A549 (cell line): ENCODE measurements at regions not wholly inside any gene's neighbourhood (a gene's known extent, or its start where the extent isn't known, plus 50 kb on each side); places are given as distances from the start of the nearest gene placed in this dataset.

Experiments used
- ATAC-seq, 2 experiments: fragments of 200-7000 bp in 1 of 2; fragments of >200 bp in 1 of 2; cut with Nextera tagmentation in 1 of 2; cut with Tn5 transposase in 1 of 2; 3 replicates each; pipeline versions ENCODE4 v1.8.0 to v1.9.1; 2018 to 2020; ENCODE audit warnings: mild to moderate bottlenecking in 1 of 2, moderate library complexity in 1 of 2
- CTCF ChIA-PET: fragments of 300-600 bp; sonication (Branson Sonifier 250); formaldehyde crosslinking; extraction: SDS; loops from one replicate; lab custom pipeline; 2021; ENCODE audit warnings: antibody characterized with exemption, inconsistent platforms; lab: Yijun Ruan, JAX
- POLR2A ChIA-PET: fragments of 350-600 bp; formaldehyde crosslinking; extraction: SDS; loops from one replicate; lab custom pipeline; 2021; ENCODE audit warnings: antibody characterized with exemption, inconsistent platforms; lab: Yijun Ruan, JAX
- DNase-seq, 2 experiments: peaks; one replicate each; pipeline versions ENCODE4 v3.0.0 to v3.0.0-alpha.2; 2011 to 2016; ENCODE audit warnings: low read depth in 1 of 2, low spot score in 1 of 2
- FAIRE-seq: peaks from 2 replicates; lab custom pipeline; 2011; peaks lifted over from hg19 to GRCh38; lab: Jason Lieb, UNC
- H3K27ac ChIP-seq, 2 experiments: fragments of >200 bp; sonication (Bioruptor Twin); formaldehyde crosslinking; 3 replicates each; pipeline ENCODE4 v1.5.1; 2016 to 2017
- H3K4me1 ChIP-seq: fragments of >200 bp; sonication (Bioruptor Twin); formaldehyde crosslinking; 3 replicates; pipeline ENCODE4 v1.6.1; 2016
- H3K4me2 ChIP-seq: fragments of >200 bp; sonication (Bioruptor Twin); formaldehyde crosslinking; 3 replicates; pipeline ENCODE4 v1.6.1; 2016
- H3K4me3 ChIP-seq: fragments of >200 bp; sonication (Bioruptor Twin); formaldehyde crosslinking; 3 replicates; pipeline ENCODE4 v1.5.1; 2016
- H3K9me3 ChIP-seq: fragments of >200 bp; sonication (Bioruptor Twin); formaldehyde crosslinking; 3 replicates; pipeline ENCODE4 v1.6.1; 2016
- ATOH8 ChIP-seq: fragments of 250-450 bp; sonication (Bioruptor Pico); IDR thresholded peaks from 2 replicates; pipeline ENCODE4 v1.5.0; 2020; ENCODE audit warnings: low read depth, mild to moderate bottlenecking, moderate library complexity
- CBX2 ChIP-seq: fragments of 200-600 bp; sonication (generic); IDR thresholded peaks from 2 replicates; pipeline ENCODE4 v1.6.1; 2016; ENCODE audit warnings: low read depth, mild to moderate bottlenecking, borderline replicate concordance
- CBX8 ChIP-seq: fragments of 200-600 bp; sonication (generic); IDR thresholded peaks from 2 replicates; pipeline ENCODE4 v1.6.1; 2016
- CHD4 ChIP-seq: fragments of 200-600 bp; sonication (generic); IDR thresholded peaks from 2 replicates; pipeline ENCODE4 v1.6.1; 2016; ENCODE audit warnings: antibody characterized with exemption, mild to moderate bottlenecking, borderline replicate concordance
- E2F6 ChIP-seq: IDR thresholded peaks from 2 replicates; pipeline ENCODE4 v1.6.1; 2012; ENCODE audit warnings: low read depth, borderline replicate concordance
- EHMT2 ChIP-seq: fragments of 200-600 bp; sonication (generic); IDR thresholded peaks from 2 replicates; pipeline ENCODE4 v1.6.1; 2016; ENCODE audit warnings: antibody characterized with exemption, low read depth, mild to moderate bottlenecking, moderate library complexity
- ESRRA ChIP-seq: fragments of 150-350 bp; IDR thresholded peaks from 2 replicates; pipeline ENCODE4 v1.6.1; 2014; ENCODE audit warnings: mild to moderate bottlenecking, low read length, borderline replicate concordance
- FOSB ChIP-seq: fragments of 250-450 bp; sonication (Bioruptor Pico); IDR thresholded peaks from 2 replicates; pipeline ENCODE4 v1.5.0; 2020; ENCODE audit warnings: mild to moderate bottlenecking, moderate library complexity
- FOXS1 ChIP-seq: fragments of 250-450 bp; sonication (Bioruptor Pico); IDR thresholded peaks from 2 replicates; pipeline ENCODE4 v1.5.0; 2020; ENCODE audit warnings: mild to moderate bottlenecking, moderate library complexity
- HOXB13 ChIP-seq: fragments of 250-450 bp; sonication (Bioruptor Pico); IDR thresholded peaks from 2 replicates; pipeline ENCODE4 v1.5.0; 2020; ENCODE audit warnings: low read depth, mild to moderate bottlenecking, moderate library complexity
- KDM1A ChIP-seq: fragments of 200-600 bp; sonication (generic); IDR thresholded peaks from 2 replicates; pipeline ENCODE4 v1.6.1; 2016; ENCODE audit warnings: low read depth, mild to moderate bottlenecking
- KDM5A ChIP-seq: fragments of 200-600 bp; sonication (generic); IDR thresholded peaks from 2 replicates; pipeline ENCODE4 v1.6.1; 2016; ENCODE audit warnings: antibody characterized with exemption, mild to moderate bottlenecking
- MAFK ChIP-seq: fragments of 450-650 bp; IDR thresholded peaks from 2 replicates; pipeline ENCODE4 v1.6.1; 2014; ENCODE audit not compliant: partially characterized antibody
- MYC ChIP-seq: IDR thresholded peaks from 2 replicates; pipeline ENCODE4 v1.6.1; 2012; ENCODE audit warnings: mild to moderate bottlenecking, inconsistent platforms, low read length, improper control_type of control experiment, borderline replicate concordance
- NFE2L2 ChIP-seq: fragments of 150-350 bp; conservative IDR thresholded peaks from 2 replicates; pipeline ENCODE4 v1.6.1; 2014; ENCODE audit warnings: low read length
- PHF8 ChIP-seq: fragments of 200-600 bp; sonication (generic); IDR thresholded peaks from 2 replicates; pipeline ENCODE4 v1.6.1; 2016; ENCODE audit warnings: low read depth, mild to moderate bottlenecking, antibody characterized with exemption, moderate library complexity, borderline replicate concordance
- POLR2A ChIP-seq: IDR thresholded peaks from 2 replicates; pipeline ENCODE4 v1.6.1; 2012; ENCODE audit warnings: mild to moderate bottlenecking, low read length
- RAD21 ChIP-seq, 2 experiments: fragments of >200 bp in 1 of 2; sonication (Bioruptor Twin) in 1 of 2; formaldehyde crosslinking in 1 of 2; IDR thresholded peaks in 1 of 2; conservative IDR thresholded peaks in 1 of 2; 2 replicates in 1 of 2; 3 replicates in 1 of 2; pipeline ENCODE4 v1.6.1; 2012 to 2018; ENCODE audit warnings: inconsistent platforms in 1 of 2
- RCOR1 ChIP-seq: fragments of 150-350 bp; IDR thresholded peaks from 2 replicates; pipeline ENCODE4 v1.6.1; 2014; ENCODE audit warnings: antibody characterized with exemption, low read length, low read depth
- RNF2 ChIP-seq: fragments of 200-600 bp; sonication (generic); IDR thresholded peaks from 2 replicates; pipeline ENCODE4 v1.6.1; 2016; ENCODE audit warnings: low read depth, mild to moderate bottlenecking, antibody characterized with exemption, moderate library complexity, borderline replicate concordance
- SREBF2 ChIP-seq: fragments of 450-650 bp; IDR thresholded peaks from 2 replicates; pipeline ENCODE4 v1.6.1; 2014; ENCODE audit warnings: mild to moderate bottlenecking, moderate library complexity
- TP53 ChIP-seq: fragments of 250-450 bp; sonication (Bioruptor Pico); IDR thresholded peaks from 2 replicates; pipeline ENCODE4 v1.5.0; 2021; ENCODE audit warnings: mild to moderate bottlenecking, moderate library complexity
- USF2 ChIP-seq: fragments of 450-650 bp; IDR thresholded peaks from 2 replicates; pipeline ENCODE4 v1.6.1; 2014; ENCODE audit warnings: antibody characterized with exemption
- ZC3H11A ChIP-seq: fragments of 450-650 bp; IDR thresholded peaks from 2 replicates; pipeline ENCODE4 v1.6.1; 2014; ENCODE audit warnings: antibody characterized with exemption, mild to moderate bottlenecking
- ZFP36 ChIP-seq: fragments of 450-650 bp; IDR thresholded peaks from 2 replicates; pipeline ENCODE4 v1.6.1; 2014; ENCODE audit warnings: borderline replicate concordance; ENCODE audit not compliant: partially characterized antibody
- ZNF302 ChIP-seq: fragments of 250-450 bp; sonication (Bioruptor Pico); IDR thresholded peaks from 2 replicates; pipeline ENCODE4 v1.9.0; 2021; ENCODE audit warnings: inconsistent platforms, mild to moderate bottlenecking, moderate library complexity
- WGBS: methylation state at CpG from one replicate; pipeline ENCODE4 v1.1.6; 2017; ENCODE audit errors: missing lambda C conversion rate; 5-methylcytosine and 5-hydroxymethylcytosine counted together
- TF ChIP-seq, protein P1 (sequence below): fragments of >200 bp; sonication (Bioruptor Twin); formaldehyde crosslinking; IDR thresholded peaks from 2 replicates; pipeline ENCODE4 v1.6.1; 2016
- TF ChIP-seq, protein P2 (sequence below): fragments of 250-450 bp; sonication (Bioruptor Pico); IDR thresholded peaks from 2 replicates; pipeline ENCODE4 v1.5.0; 2021; ENCODE audit warnings: mild to moderate bottlenecking, moderate library complexity, borderline replicate concordance
- TF ChIP-seq, protein P3 (sequence below): IDR thresholded peaks from 2 replicates; pipeline ENCODE4 v1.6.1; 2012
- TF ChIP-seq, protein P4 (sequence below): fragments of 150-350 bp; IDR thresholded peaks from 2 replicates; pipeline ENCODE4 v1.6.1; 2014; ENCODE audit warnings: low read depth, mild to moderate bottlenecking, low read length

DNA sequence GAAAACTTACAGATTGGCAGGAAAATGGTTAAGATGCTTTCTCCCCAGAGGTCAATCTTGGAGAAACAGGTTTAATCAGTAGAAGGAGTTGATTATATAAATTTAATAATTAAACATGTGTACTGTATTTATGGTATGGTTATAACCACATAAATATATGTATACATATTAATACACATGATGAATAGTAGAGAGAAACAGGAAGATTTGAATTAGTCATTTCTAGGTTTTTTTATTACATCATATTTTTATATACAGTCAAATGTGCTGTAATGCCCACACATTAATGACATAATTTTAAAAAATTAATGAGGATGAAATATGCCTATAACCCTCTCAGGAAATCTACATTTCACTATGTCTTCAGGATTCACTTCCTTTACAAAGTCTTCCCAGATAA, 229.7 kb downstream of the IKZF2 start (continued):
- no peak for TF ChIP-seq KDM5A

DNA sequence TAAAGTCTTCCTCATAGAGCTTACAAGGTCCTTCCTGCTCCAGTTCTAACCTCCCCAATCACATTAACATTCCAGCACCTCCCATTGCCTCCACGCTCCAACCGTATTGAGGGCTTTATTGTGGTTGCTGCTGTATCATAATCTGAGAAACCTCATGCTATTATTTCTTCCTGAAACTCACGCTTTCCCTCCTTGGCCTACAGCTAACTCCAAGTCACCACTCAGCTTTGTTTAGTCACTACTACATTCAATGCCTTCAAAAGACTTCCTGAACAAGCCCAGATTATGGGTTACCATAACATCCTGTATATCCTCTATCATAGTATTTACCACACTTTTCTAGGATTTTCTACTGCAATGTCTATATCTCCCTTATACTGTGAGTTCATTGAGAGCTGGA, 230.4 kb downstream of the IKZF2 start:
- TF ChIP-seq E2F6 (no peak), FOXS1 (no peak), ESRRA (no peak), ZFP36 (no peak), PHF8 (no peak), TP53 (CRISPR knock-in tag) (no peak), CHD4 (no peak), EHMT2 (no peak), MYC (no peak), RNF2 (no peak), POLR2A (no peak), CBX2 (no peak), HOXB13 (no peak), KDM5A (no peak), RCOR1 (no peak), ZC3H11A (no peak), ATOH8 (CRISPR knock-in tag) (no peak), MAFK (no peak)
- TF ChIP-seq, protein P1, sequence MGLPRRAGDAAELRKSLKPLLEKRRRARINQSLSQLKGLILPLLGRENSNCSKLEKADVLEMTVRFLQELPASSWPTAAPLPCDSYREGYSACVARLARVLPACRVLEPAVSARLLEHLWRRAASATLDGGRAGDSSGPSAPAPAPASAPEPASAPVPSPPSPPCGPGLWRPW, result no peak
- TF ChIP-seq, all 56 proteins: peak for 0
- no peak for FAIRE-seq
- ChIA-PET CTCF (no interaction called here), POLR2A (interaction anchor here (0.6 kb wide), 1 partner anchor 19 kb away, joined by 3 read pairs; no protein-coding TSS in a partner anchor)
- Histone ChIP-seq H3K4me1 (no peaks in the 10 kb centered on the region), H3K4me2 (no peak overlapping the region), H3K4me3 (no peak overlapping the region), H3K9me3 (no peaks in the 10 kb centered on the region), H3K27ac (no peak overlapping the region)
- ATAC-seq, result no peak
- WGBS, result 86% methylated on average over 3 of the region's 3 CpGs
- no peak for DNase-seq

GRCh38 chr2:212919238-212919637, 232.2 kb downstream of the IKZF2 start:
- Histone ChIP-seq H3K27ac (no peak overlapping the region), H3K4me2 (no peak overlapping the region), H3K4me3 (no peak overlapping the region), H3K4me1 (0 out of 3 replicates have a peak, but pooled peaks cover 8% of the 10 kb centered on the region), H3K9me3 (no peaks in the 10 kb centered on the region)
- ChIA-PET CTCF (no interaction called here), POLR2A (no interaction called here)
- DNase-seq (no peak), ATAC-seq (no peak), FAIRE-seq (no peak)
- WGBS, result 31% methylated on average over 2 of the region's 2 CpGs
- TF ChIP-seq TP53 (CRISPR knock-in tag) (no peak), MYC (no peak), CBX8 (no peak), KDM1A (no peak), RAD21 (conservative IDR thresholded peaks at IDR 0.05 in 1 of 2, IDR thresholded peaks at IDR 0.05 in 1 of 2) (no peak), ATOH8 (CRISPR knock-in tag) (no peak), FOSB (no peak), PHF8 (no peak), USF2 (no peak), NFE2L2 (no peak), SREBF2 (no peak), ZNF302 (no peak), EHMT2 (no peak)
- TF ChIP-seq, protein P2, sequence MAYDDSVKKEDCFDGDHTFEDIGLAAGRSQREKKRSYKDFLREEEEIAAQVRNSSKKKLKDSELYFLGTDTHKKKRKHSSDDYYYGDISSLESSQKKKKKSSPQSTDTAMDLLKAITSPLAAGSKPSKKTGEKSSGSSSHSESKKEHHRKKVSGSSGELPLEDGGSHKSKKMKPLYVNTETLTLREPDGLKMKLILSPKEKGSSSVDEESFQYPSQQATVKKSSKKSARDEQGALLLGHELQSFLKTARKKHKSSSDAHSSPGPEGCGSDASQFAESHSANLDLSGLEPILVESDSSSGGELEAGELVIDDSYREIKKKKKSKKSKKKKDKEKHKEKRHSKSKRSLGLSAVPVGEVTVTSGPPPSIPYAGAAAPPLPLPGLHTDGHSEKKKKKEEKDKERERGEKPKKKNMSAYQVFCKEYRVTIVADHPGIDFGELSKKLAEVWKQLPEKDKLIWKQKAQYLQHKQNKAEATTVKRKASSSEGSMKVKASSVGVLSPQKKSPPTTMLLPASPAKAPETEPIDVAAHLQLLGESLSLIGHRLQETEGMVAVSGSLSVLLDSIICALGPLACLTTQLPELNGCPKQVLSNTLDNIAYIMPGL (CRISPR knock-in tag), result no peak
- TF ChIP-seq, protein P3, sequence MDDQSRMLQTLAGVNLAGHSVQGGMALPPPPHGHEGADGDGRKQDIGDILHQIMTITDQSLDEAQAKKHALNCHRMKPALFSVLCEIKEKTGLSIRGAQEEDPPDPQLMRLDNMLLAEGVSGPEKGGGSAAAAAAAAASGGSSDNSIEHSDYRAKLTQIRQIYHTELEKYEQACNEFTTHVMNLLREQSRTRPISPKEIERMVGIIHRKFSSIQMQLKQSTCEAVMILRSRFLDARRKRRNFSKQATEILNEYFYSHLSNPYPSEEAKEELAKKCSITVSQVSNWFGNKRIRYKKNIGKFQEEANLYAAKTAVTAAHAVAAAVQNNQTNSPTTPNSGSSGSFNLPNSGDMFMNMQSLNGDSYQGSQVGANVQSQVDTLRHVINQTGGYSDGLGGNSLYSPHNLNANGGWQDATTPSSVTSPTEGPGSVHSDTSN, result no peak
- TF ChIP-seq, protein P4, sequence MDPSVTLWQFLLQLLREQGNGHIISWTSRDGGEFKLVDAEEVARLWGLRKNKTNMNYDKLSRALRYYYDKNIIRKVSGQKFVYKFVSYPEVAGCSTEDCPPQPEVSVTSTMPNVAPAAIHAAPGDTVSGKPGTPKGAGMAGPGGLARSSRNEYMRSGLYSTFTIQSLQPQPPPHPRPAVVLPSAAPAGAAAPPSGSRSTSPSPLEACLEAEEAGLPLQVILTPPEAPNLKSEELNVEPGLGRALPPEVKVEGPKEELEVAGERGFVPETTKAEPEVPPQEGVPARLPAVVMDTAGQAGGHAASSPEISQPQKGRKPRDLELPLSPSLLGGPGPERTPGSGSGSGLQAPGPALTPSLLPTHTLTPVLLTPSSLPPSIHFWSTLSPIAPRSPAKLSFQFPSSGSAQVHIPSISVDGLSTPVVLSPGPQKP, result no peak
